ENCODE measurements at regions not wholly inside any gene's neighbourhood (a gene's known extent, or its start where the extent isn't known, plus 50 kb on each side); places are given as distances from the start of the nearest gene placed in this dataset.

DNA sequence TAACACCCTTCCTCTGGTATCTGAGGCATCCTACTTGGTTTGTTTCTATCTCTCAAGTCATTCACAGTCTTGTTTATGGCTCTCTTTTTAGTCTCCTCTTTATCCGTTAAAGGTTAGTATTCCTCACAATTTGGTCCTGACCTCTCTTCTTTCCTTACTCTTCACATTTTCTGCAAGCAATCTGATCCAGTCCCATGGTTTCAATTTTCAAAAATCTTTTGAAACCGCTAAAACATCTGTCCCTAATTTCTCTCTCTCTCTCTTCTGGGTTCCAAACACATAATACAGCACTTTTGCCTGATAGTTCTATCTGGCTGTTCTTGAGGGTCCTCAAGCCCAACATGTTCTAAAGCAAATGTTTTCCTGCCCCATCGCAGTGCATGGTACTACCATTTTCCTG lies 149.0 kb downstream of the SERPINI1 start:
- H3K56ac ChIP-seq (ENCODE audit: insufficient read length, low read depth, low read length): no peak overlapping the region
- no peaks in the 10 kb centered on the region for H4K20me1 ChIP-seq (ENCODE audit: control insufficient read depth, insufficient read depth, insufficient read length)
- no peak overlapping the region for H3K27ac Mint-ChIP-seq
- no peaks in the 10 kb centered on the region for H3K79me2 ChIP-seq (ENCODE audit: insufficient read depth, low read length)
- no peaks in the 10 kb centered on the region for H3K4me1 ChIP-seq (ENCODE audit: insufficient read depth, low read length)
- H3K79me1 ChIP-seq (ENCODE audit: insufficient read depth, low read depth, low read length, poor library complexity, severe bottlenecking): no peaks in the 10 kb centered on the region
- no peak overlapping the region for H4K8ac ChIP-seq (replicated peaks; ENCODE audit: insufficient read length, low read depth, low read length)
- H3K27me3 ChIP-seq (ENCODE audit: insufficient read depth, low read length): no peaks in the 10 kb centered on the region
- H2BK5ac ChIP-seq (ENCODE audit: insufficient read length, low read length): no peak overlapping the region
- peaks cover 0 to 4% of the 10 kb centered on the region in 2 experiments; a peak in 1 of 4 replicates for H3K4me1 Mint-ChIP-seq
- WGBS (ENCODE audit: extremely low coverage, insufficient read length, low lambda C conversion rate): no CpG with 5 or more reads among the region's 3 CpGs
- H3K4me2 ChIP-seq (ENCODE audit: insufficient read depth, insufficient read length, low read length): no peak overlapping the region
- H3K9me3 ChIP-seq (ENCODE audit: control insufficient read depth, low read depth, low read length): no peaks in the 10 kb centered on the region
- no peak overlapping the region for H2AK5ac ChIP-seq (ENCODE audit: insufficient read length, low read length)
- TF ChIP-seq, protein P1, sequence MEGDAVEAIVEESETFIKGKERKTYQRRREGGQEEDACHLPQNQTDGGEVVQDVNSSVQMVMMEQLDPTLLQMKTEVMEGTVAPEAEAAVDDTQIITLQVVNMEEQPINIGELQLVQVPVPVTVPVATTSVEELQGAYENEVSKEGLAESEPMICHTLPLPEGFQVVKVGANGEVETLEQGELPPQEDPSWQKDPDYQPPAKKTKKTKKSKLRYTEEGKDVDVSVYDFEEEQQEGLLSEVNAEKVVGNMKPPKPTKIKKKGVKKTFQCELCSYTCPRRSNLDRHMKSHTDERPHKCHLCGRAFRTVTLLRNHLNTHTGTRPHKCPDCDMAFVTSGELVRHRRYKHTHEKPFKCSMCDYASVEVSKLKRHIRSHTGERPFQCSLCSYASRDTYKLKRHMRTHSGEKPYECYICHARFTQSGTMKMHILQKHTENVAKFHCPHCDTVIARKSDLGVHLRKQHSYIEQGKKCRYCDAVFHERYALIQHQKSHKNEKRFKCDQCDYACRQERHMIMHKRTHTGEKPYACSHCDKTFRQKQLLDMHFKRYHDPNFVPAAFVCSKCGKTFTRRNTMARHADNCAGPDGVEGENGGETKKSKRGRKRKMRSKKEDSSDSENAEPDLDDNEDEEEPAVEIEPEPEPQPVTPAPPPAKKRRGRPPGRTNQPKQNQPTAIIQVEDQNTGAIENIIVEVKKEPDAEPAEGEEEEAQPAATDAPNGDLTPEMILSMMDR (conservative IDR thresholded peaks at IDR 0.05): no peak
- H3K4ac ChIP-seq (ENCODE audit: low read depth, low read length): no peak overlapping the region
- no peak overlapping the region for H2BK12ac ChIP-seq (ENCODE audit: insufficient read length, low read depth, low read length)
- H3K23ac ChIP-seq (ENCODE audit: insufficient read length, low read depth, low read length): no peak overlapping the region
- no peak overlapping the region for H2BK120ac ChIP-seq (ENCODE audit: low read depth, low read length, poor library complexity, severe bottlenecking)
- H3K27ac ChIP-seq (ENCODE audit: insufficient read length, low read depth, low read length): no peak overlapping the region
- DNase-seq: no peak
- H2BK20ac ChIP-seq (ENCODE audit: low read depth, low read length, poor library complexity, severe bottlenecking): no peak overlapping the region
- no peak overlapping the region for H2BK15ac ChIP-seq (ENCODE audit: low read depth, low read length)
- no peaks in the 10 kb centered on the region for H3K23me2 ChIP-seq (ENCODE audit: insufficient read length, low read depth, low read length, poor library complexity, severe bottlenecking)
- H4K5ac ChIP-seq (ENCODE audit: insufficient read length, low read depth, low read length): no peak overlapping the region
- no peak overlapping the region for H3K4me3 Mint-ChIP-seq
- no peaks in the 10 kb centered on the region for H3K36me3 Mint-ChIP-seq (ENCODE audit: insufficient read depth in 1 of 3, low read depth in 3 of 3)
- no peak overlapping the region for H3K18ac ChIP-seq (ENCODE audit: insufficient read length, low read depth, low read length)
- H3K14ac ChIP-seq (ENCODE audit: insufficient read depth, low read length): no peak overlapping the region
- H3K9me3 Mint-ChIP-seq: no peaks in the 10 kb centered on the region
- no peak overlapping the region for H4K91ac ChIP-seq (ENCODE audit: insufficient read length, low read depth, low read length)
- no peak overlapping the region for H2AFZ ChIP-seq (ENCODE audit: low read length)
- no peak overlapping the region for H3K9ac ChIP-seq (ENCODE audit: extremely low read depth, insufficient read length, low read length)
- no peaks in the 10 kb centered on the region for H3K27me3 Mint-ChIP-seq (ENCODE audit: low read depth)
- no peak overlapping the region for H3T11ph ChIP-seq (ENCODE audit: low read length)

Measured in H9 (cell line).